ENCODE measurements at regions not wholly inside any gene's neighbourhood (a gene's known extent, or its start where the extent isn't known, plus 50 kb on each side); places are given as distances from the start of the nearest gene placed in this dataset.

GRCh38 chr1:81525085-81525484, 275.6 kb upstream of the ADGRL2 start:
- Mint-ChIP-seq H3K36me3 (ENCODE audit: low read depth) (no peaks in the 10 kb centered on the region), H3K27me3 (no peaks in the 10 kb centered on the region), H3K4me1 (ENCODE audit: low read depth) (no peaks in the 10 kb centered on the region), H3K4me3 (no peak overlapping the region), H3K9me3 (no peaks in the 10 kb centered on the region), H3K27ac (no peak overlapping the region)
- Histone ChIP-seq H3K27me3 (ENCODE audit: control insufficient read depth in 1 of 2, insufficient read depth in 2 of 2, low read length in 2 of 2) (no peaks in the 10 kb centered on the region), H3K36me3 (ENCODE audit: insufficient read depth, low read length) (no peaks in the 10 kb centered on the region), H3K4me3 (ENCODE audit: low read length) (no peak overlapping the region), H3K4me1 (ENCODE audit: insufficient read depth, low read length) (no peaks in the 10 kb centered on the region), H3K27ac (ENCODE audit: low read depth in 1 of 2, low read length in 2 of 2) (no peak overlapping the region), H3K9me3 (ENCODE audit: control insufficient read depth in 1 of 2, insufficient read depth in 1 of 2, low read length in 2 of 2) (peaks cover 0 to 13% of the 10 kb centered on the region in 2 experiments)
- ATAC-seq (ENCODE audit: poor library complexity) (no peak), DNase-seq (no peak)
- POLR2A ChIA-PET: no interaction called here
- no peak for TF ChIP-seq CTCF (IDR thresholded peaks at IDR 0.05)
- CTCF ChIA-PET: no interaction called here
- intact Hi-C loops (cut with DNase I, micrococcal nuclease): no loop called here

DNA sequence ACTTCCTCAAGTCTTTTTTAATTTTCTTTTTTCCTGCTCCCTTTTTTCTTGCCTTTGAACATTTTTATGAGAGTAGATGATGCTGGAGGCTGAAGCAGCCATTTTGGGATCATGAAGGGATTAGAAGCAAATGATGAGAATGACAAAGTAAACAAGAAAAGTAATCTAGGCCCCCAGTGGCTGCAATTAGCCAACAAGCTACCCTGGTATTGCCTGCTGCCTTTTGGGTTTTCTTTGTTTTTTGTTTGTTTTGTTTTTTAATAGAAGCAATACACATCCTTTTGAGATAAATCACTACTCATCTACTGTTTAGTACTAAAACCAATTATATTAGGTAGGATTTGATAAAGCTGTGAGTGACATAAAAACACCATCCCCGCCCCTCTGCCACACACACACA, 280.7 kb upstream of the ADGRL2 start:
- no peak for TF ChIP-seq CTCF (IDR thresholded peaks at IDR 0.05)
- H3K4me1 Mint-ChIP-seq (ENCODE audit: low read depth): no peaks in the 10 kb centered on the region

GRCh38 chr1:81517987-81518386, 282.7 kb upstream of the ADGRL2 start:
- Mint-ChIP-seq H3K36me3 (ENCODE audit: low read depth) (no peaks in the 10 kb centered on the region), H3K9me3 (no peaks in the 10 kb centered on the region), H3K4me3 (no peak overlapping the region), H3K27me3 (no peaks in the 10 kb centered on the region), H3K27ac (no peak overlapping the region), H3K4me1 (ENCODE audit: low read depth) (no peaks in the 10 kb centered on the region)
- DNase-seq (no peak), ATAC-seq (ENCODE audit: poor library complexity) (no peak)
- no peaks in the 10 kb centered on the region for H3K36me3 ChIP-seq (ENCODE audit: insufficient read depth, low read length)
- H3K4me1 ChIP-seq (ENCODE audit: insufficient read depth, low read length): no peaks in the 10 kb centered on the region
- no peak for TF ChIP-seq CTCF (IDR thresholded peaks at IDR 0.05)
- POLR2A ChIA-PET: no interaction called here
- H3K4me3 ChIP-seq (ENCODE audit: low read length): no peak overlapping the region
- H3K27me3 ChIP-seq (ENCODE audit: control insufficient read depth in 1 of 2, insufficient read depth in 2 of 2, low read length in 2 of 2): no peaks in the 10 kb centered on the region
- intact Hi-C loops (cut with DNase I, micrococcal nuclease): no loop called here
- no peak overlapping the region for H3K27ac ChIP-seq (ENCODE audit: low read depth in 1 of 2, low read length in 2 of 2)
- CTCF ChIA-PET: no interaction called here
- H3K9me3 ChIP-seq (ENCODE audit: control insufficient read depth in 1 of 2, insufficient read depth in 1 of 2, low read length in 2 of 2): peaks cover 0 to 3% of the 10 kb centered on the region in 2 experiments

More for the DNA sequence above, 280.7 kb upstream of the ADGRL2 start:
- CTCF ChIA-PET: no interaction called here
- no peak overlapping the region for H3K4me3 Mint-ChIP-seq
- no peaks in the 10 kb centered on the region for H3K9me3 Mint-ChIP-seq
- Histone ChIP-seq H3K27ac (ENCODE audit: low read depth in 1 of 2, low read length in 2 of 2) (no peak overlapping the region), H3K9me3 (ENCODE audit: control insufficient read depth in 1 of 2, insufficient read depth in 1 of 2, low read length in 2 of 2) (peaks cover 0 to 3% of the 10 kb centered on the region in 2 experiments), H3K36me3 (ENCODE audit: insufficient read depth, low read length) (no peaks in the 10 kb centered on the region), H3K4me3 (ENCODE audit: low read length) (no peak overlapping the region), H3K27me3 (ENCODE audit: control insufficient read depth in 1 of 2, insufficient read depth in 2 of 2, low read length in 2 of 2) (no peaks in the 10 kb centered on the region), H3K4me1 (ENCODE audit: insufficient read depth, low read length) (no peaks in the 10 kb centered on the region)
- intact Hi-C loops (cut with DNase I, micrococcal nuclease): no loop called here
- ATAC-seq (ENCODE audit: poor library complexity) (no peak), DNase-seq (no peak)
- no peaks in the 10 kb centered on the region for H3K27me3 Mint-ChIP-seq
- H3K27ac Mint-ChIP-seq: no peak overlapping the region
- no peaks in the 10 kb centered on the region for H3K36me3 Mint-ChIP-seq (ENCODE audit: low read depth)
- POLR2A ChIA-PET: no interaction called here
